ENCODE measurements at regions not wholly inside any gene's neighbourhood (a gene's known extent, or its start where the extent isn't known, plus 50 kb on each side); places are given as distances from the start of the nearest gene placed in this dataset.
A peak's percentile ranks its signal among the peaks of the same experiment; 100 is the strongest.

- Histone ChIP-seq H3K27me3 (ENCODE audit: control insufficient read depth in 1 of 2, insufficient read depth in 2 of 2, low read length in 2 of 2) (peaks cover 0 to 3% of the 10 kb centered on the region in 2 donors), H3K27ac (ENCODE audit: low read depth, low read length) (peak overlapping the region; percentile 22), H3K9ac (ENCODE audit: low read depth in 1 of 2, low read length in 2 of 2) (no peak overlapping the region), H3K9me3 (ENCODE audit: control insufficient read depth in 1 of 2, low read length in 2 of 2) (peaks cover 0 to 10% of the 10 kb centered on the region in 2 donors), H3K4me1 (ENCODE audit: control insufficient read depth in 1 of 2, insufficient read depth in 2 of 2, low read length in 2 of 2) (peaks cover 14 to 26% of the 10 kb centered on the region in 2 donors), H3K4me3 (ENCODE audit: low read depth in 1 of 2, low read length in 2 of 2) (no peak overlapping the region), H3K36me3 (ENCODE audit: control insufficient read depth in 1 of 2, insufficient read depth in 2 of 2, low read length in 2 of 2) (no peaks in the 10 kb centered on the region)
These were observed 120.5 kb upstream of the NCOR2 start for GRCh38 chr12:124687917-124688316.

- H3K27ac ChIP-seq (ENCODE audit: low read depth, low read length) = peak overlapping the region; percentile 22
- peaks cover 0 to 5% of the 10 kb centered on the region in 2 donors for H3K9me3 ChIP-seq (ENCODE audit: control insufficient read depth in 1 of 2, low read length in 2 of 2)
- peaks cover 0 to 3% of the 10 kb centered on the region in 2 donors for H3K27me3 ChIP-seq (ENCODE audit: control insufficient read depth in 1 of 2, insufficient read depth in 2 of 2, low read length in 2 of 2)
- H3K9ac ChIP-seq (ENCODE audit: low read depth in 1 of 2, low read length in 2 of 2) = no peak overlapping the region
- no peaks in the 10 kb centered on the region for H3K36me3 ChIP-seq (ENCODE audit: control insufficient read depth in 1 of 2, insufficient read depth in 2 of 2, low read length in 2 of 2)
- no peak overlapping the region for H3K4me3 ChIP-seq (ENCODE audit: low read depth in 1 of 2, low read length in 2 of 2)
- H3K4me1 ChIP-seq (ENCODE audit: control insufficient read depth in 1 of 2, insufficient read depth in 2 of 2, low read length in 2 of 2) = peaks cover 14 to 31% of the 10 kb centered on the region in 2 donors
These were observed 119.9 kb upstream of the NCOR2 start for GRCh38 chr12:124687174-124687902.

GRCh38 chr12:124686370-124687173, 119.2 kb upstream of the NCOR2 start:
- peaks cover 0 to 3% of the 10 kb centered on the region in 2 donors for H3K27me3 ChIP-seq (ENCODE audit: control insufficient read depth in 1 of 2, insufficient read depth in 2 of 2, low read length in 2 of 2)
- no peak overlapping the region for H3K4me3 ChIP-seq (ENCODE audit: low read depth in 1 of 2, low read length in 2 of 2)
- H3K27ac ChIP-seq (ENCODE audit: low read depth, low read length) = no peak overlapping the region
- peaks cover 19 to 38% of the 10 kb centered on the region in 2 donors for H3K4me1 ChIP-seq (ENCODE audit: control insufficient read depth in 1 of 2, insufficient read depth in 2 of 2, low read length in 2 of 2)
- H3K36me3 ChIP-seq (ENCODE audit: control insufficient read depth in 1 of 2, insufficient read depth in 2 of 2, low read length in 2 of 2) = no peaks in the 10 kb centered on the region
- no peak overlapping the region for H3K9ac ChIP-seq (ENCODE audit: low read depth in 1 of 2, low read length in 2 of 2)
- no peaks in the 10 kb centered on the region for H3K9me3 ChIP-seq (ENCODE audit: control insufficient read depth in 1 of 2, low read length in 2 of 2)

- Histone ChIP-seq H3K9ac (ENCODE audit: low read depth in 1 of 2, low read length in 2 of 2) (no peak overlapping the region), H3K4me1 (ENCODE audit: control insufficient read depth in 1 of 2, insufficient read depth in 2 of 2, low read length in 2 of 2) (peaks cover 23 to 38% of the 10 kb centered on the region in 2 donors), H3K27me3 (ENCODE audit: control insufficient read depth in 1 of 2, insufficient read depth in 2 of 2, low read length in 2 of 2) (peaks cover 0 to 3% of the 10 kb centered on the region in 2 donors), H3K27ac (ENCODE audit: low read depth, low read length) (no peak overlapping the region), H3K9me3 (ENCODE audit: control insufficient read depth in 1 of 2, low read length in 2 of 2) (no peaks in the 10 kb centered on the region), H3K36me3 (ENCODE audit: control insufficient read depth in 1 of 2, insufficient read depth in 2 of 2, low read length in 2 of 2) (no peaks in the 10 kb centered on the region), H3K4me3 (ENCODE audit: low read depth in 1 of 2, low read length in 2 of 2) (no peak overlapping the region)
These were observed 118.4 kb upstream of the NCOR2 start for GRCh38 chr12:124685689-124686369.

- peak overlapping the region; percentile 28 for H3K27ac ChIP-seq (ENCODE audit: low read depth, low read length)
- no peaks in the 10 kb centered on the region for H3K9me3 ChIP-seq (ENCODE audit: control insufficient read depth in 1 of 2, low read length in 2 of 2)
- no peak overlapping the region for H3K9ac ChIP-seq (ENCODE audit: low read depth in 1 of 2, low read length in 2 of 2)
- H3K4me3 ChIP-seq (ENCODE audit: low read depth in 1 of 2, low read length in 2 of 2) = no peak overlapping the region
- peaks cover 0 to 3% of the 10 kb centered on the region in 2 donors for H3K27me3 ChIP-seq (ENCODE audit: control insufficient read depth in 1 of 2, insufficient read depth in 2 of 2, low read length in 2 of 2)
- H3K36me3 ChIP-seq (ENCODE audit: control insufficient read depth in 1 of 2, insufficient read depth in 2 of 2, low read length in 2 of 2) = no peaks in the 10 kb centered on the region
- H3K4me1 ChIP-seq (ENCODE audit: control insufficient read depth in 1 of 2, insufficient read depth in 2 of 2, low read length in 2 of 2) = peaks cover 23 to 38% of the 10 kb centered on the region in 2 donors
These were observed 117.7 kb upstream of the NCOR2 start for GRCh38 chr12:124684971-124685688.

GRCh38 chr12:124684496-124684895, 117.1 kb upstream of the NCOR2 start:
- H3K9ac ChIP-seq (ENCODE audit: low read depth in 1 of 2, low read length in 2 of 2) = no peak overlapping the region

GRCh38 chr12:124683152-124684124, 116.0 kb upstream of the NCOR2 start:
- H3K4me1 ChIP-seq (ENCODE audit: control insufficient read depth in 1 of 2, insufficient read depth in 2 of 2, low read length in 2 of 2) = peaks cover 23 to 38% of the 10 kb centered on the region in 2 donors
- H3K36me3 ChIP-seq (ENCODE audit: control insufficient read depth in 1 of 2, insufficient read depth in 2 of 2, low read length in 2 of 2) = no peaks in the 10 kb centered on the region
- H3K9ac ChIP-seq (ENCODE audit: low read depth in 1 of 2, low read length in 2 of 2) = no peak overlapping the region
- no peaks in the 10 kb centered on the region for H3K27me3 ChIP-seq (ENCODE audit: control insufficient read depth in 1 of 2, insufficient read depth in 2 of 2, low read length in 2 of 2)
- H3K4me3 ChIP-seq (ENCODE audit: low read depth in 1 of 2, low read length in 2 of 2) = no peak overlapping the region
- no peak overlapping the region for H3K27ac ChIP-seq (ENCODE audit: low read depth, low read length)
- no peaks in the 10 kb centered on the region for H3K9me3 ChIP-seq (ENCODE audit: control insufficient read depth in 1 of 2, low read length in 2 of 2)

More at GRCh38 chr12:124684496-124684895, 117.1 kb upstream of the NCOR2 start:
- Histone ChIP-seq H3K4me1 (ENCODE audit: control insufficient read depth in 1 of 2, insufficient read depth in 2 of 2, low read length in 2 of 2) (peaks cover 23 to 38% of the 10 kb centered on the region in 2 donors), H3K36me3 (ENCODE audit: control insufficient read depth in 1 of 2, insufficient read depth in 2 of 2, low read length in 2 of 2) (no peaks in the 10 kb centered on the region), H3K27ac (ENCODE audit: low read depth, low read length) (peak overlapping the region; percentile 28), H3K4me3 (ENCODE audit: low read depth in 1 of 2, low read length in 2 of 2) (no peak overlapping the region), H3K9me3 (ENCODE audit: control insufficient read depth in 1 of 2, low read length in 2 of 2) (no peaks in the 10 kb centered on the region), H3K27me3 (ENCODE audit: control insufficient read depth in 1 of 2, insufficient read depth in 2 of 2, low read length in 2 of 2) (peaks cover 0 to 3% of the 10 kb centered on the region in 2 donors)

GRCh38 chr12:124682425-124683151, 115.2 kb upstream of the NCOR2 start:
- Histone ChIP-seq H3K4me1 (ENCODE audit: control insufficient read depth in 1 of 2, insufficient read depth in 2 of 2, low read length in 2 of 2) (peaks cover 19 to 32% of the 10 kb centered on the region in 2 donors), H3K9me3 (ENCODE audit: control insufficient read depth in 1 of 2, low read length in 2 of 2) (no peaks in the 10 kb centered on the region), H3K4me3 (ENCODE audit: low read depth in 1 of 2, low read length in 2 of 2) (no peak overlapping the region), H3K27ac (ENCODE audit: low read depth, low read length) (peak overlapping the region; percentile 4), H3K9ac (ENCODE audit: low read depth in 1 of 2, low read length in 2 of 2) (no peak overlapping the region), H3K27me3 (ENCODE audit: control insufficient read depth in 1 of 2, insufficient read depth in 2 of 2, low read length in 2 of 2) (no peaks in the 10 kb centered on the region), H3K36me3 (ENCODE audit: control insufficient read depth in 1 of 2, insufficient read depth in 2 of 2, low read length in 2 of 2) (no peaks in the 10 kb centered on the region)
